GM20000 (cell line): ENCODE measurements at regions not wholly inside any gene's neighbourhood (a gene's known extent, or its start where the extent isn't known, plus 50 kb on each side); places are given as distances from the start of the nearest gene placed in this dataset.

Experiments
- DNase-seq: peaks from one replicate; pipeline ENCODE4 v3.0.0; 2012; ENCODE audit warnings: low spot score
- CTCF ChIP-seq: IDR thresholded peaks from 2 replicates; pipeline ENCODE4 v1.5.1; 2012; ENCODE audit warnings: mild to moderate bottlenecking, control low read depth; ENCODE audit errors: extremely low read depth, missing control alignments

DNA sequence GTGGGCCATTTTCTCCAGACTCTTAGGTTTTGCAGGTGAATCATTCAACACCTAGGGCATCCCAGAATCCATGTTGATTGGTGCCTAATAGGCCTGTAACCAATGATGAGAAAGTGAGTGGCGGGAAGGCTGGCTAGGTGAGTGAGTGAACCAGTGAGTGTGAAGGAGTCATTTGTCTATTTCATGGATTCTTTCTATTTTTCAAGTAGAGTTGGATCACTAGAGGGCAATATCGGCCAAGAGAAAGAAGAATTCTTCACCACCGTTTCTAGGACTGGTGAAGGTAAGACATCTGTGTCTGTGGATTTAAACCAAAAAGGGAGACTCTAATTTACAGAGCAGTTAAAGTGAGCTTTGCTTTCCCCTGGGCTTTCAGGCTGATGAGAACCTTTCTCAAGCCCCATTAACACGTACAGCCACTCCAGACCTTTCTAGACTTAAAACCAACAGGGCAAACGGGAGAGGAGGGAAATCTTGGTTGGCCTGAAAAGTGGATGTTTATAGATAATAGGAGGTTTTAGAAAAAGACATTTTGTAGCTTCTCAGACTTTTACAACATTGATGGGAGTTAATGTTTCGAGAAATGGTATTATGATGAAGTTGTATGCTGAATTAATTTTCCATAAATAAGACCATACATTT is 114.3 kb upstream of the IL12B start:
- TF ChIP-seq CTCF: no peak
- peak; percentile 45 for DNase-seq

- TF ChIP-seq CTCF: no peak
- no peak for DNase-seq
These were observed 116.8 kb upstream of the IL12B start for GRCh38 chr5:159447116-159447515.

GRCh38 chr5:159448841-159449407 is 118.6 kb upstream of the IL12B start:
- TF ChIP-seq CTCF: no peak
- no peak for DNase-seq

GRCh38 chr5:159449925-159450324 is 119.6 kb upstream of the IL12B start:
- DNase-seq: no peak
- no peak for TF ChIP-seq CTCF

- DNase-seq: no peak
- no peak for TF ChIP-seq CTCF
These were observed 120.1 kb upstream of the IL12B start for GRCh38 chr5:159450417-159450816.

DNA sequence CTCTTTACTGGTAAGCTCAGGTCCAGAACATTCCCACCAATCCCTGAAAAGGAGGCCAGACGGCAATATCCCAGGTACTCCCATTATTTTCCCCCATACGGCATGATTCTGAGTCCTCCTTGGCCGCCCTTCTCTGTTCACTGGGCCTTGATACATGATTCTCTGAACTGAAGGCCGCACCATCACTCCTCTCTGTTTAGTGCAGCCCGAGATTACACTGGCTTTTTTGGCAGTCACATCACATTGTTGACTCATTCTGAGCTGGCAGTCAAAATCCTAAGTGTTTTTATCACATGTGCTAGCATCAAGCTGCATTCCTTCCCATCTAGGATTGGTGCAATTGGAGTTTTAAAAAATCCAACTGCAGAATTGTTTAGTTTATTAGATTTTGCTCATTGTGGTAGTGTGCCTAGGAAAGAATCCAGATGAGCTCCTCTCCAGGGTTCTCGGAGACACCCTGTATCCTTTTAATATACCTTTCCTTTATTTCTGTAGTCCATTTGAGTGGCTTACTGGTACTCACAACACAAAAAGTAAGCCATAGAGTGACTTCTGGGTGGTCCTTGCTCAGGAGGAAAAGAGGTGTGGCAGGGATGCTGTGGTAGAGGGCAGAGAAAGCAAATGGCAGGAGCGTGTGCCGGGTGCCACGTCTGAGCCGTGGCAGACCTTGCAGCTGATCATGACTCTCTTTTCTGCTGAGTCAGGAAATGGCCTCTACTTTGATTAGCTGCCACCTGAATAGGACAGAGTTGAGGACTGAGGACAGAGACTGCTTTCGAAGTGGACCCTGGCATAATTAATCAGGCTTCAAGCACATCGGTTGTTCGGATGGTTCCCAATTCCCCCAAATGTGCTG is 121.1 kb upstream of the IL12B start:
- no peak for TF ChIP-seq CTCF
- no peak for DNase-seq
